Muscle layer of colon (tissue), 2 donors: ENCODE measurements at regions not wholly inside any gene's neighbourhood (a gene's known extent, or its start where the extent isn't known, plus 50 kb on each side); places are given as distances from the start of the nearest gene placed in this dataset.

Source experiments
- H3K27ac ChIP-seq: one replicate; pipeline ENCODE4 v1.7.0; 2013; ENCODE audit warnings: low read depth, mild to moderate bottlenecking, low read length, moderate library complexity
- H3K27me3 ChIP-seq, 2 donors: one replicate each; pipeline ENCODE4 v1.7.0; 2013; ENCODE audit warnings: low read length in 2 of 2, mild to moderate bottlenecking in 2 of 2; ENCODE audit not compliant: insufficient read depth in 2 of 2, control insufficient read depth in 1 of 2
- H3K36me3 ChIP-seq: one replicate; pipeline ENCODE4 v1.7.0; 2013; ENCODE audit warnings: mild to moderate bottlenecking, low read length; ENCODE audit not compliant: insufficient read depth
- H3K4me1 ChIP-seq: one replicate; pipeline ENCODE4 v1.7.0; 2013; ENCODE audit warnings: mild to moderate bottlenecking, low read length; ENCODE audit not compliant: insufficient read depth
- H3K4me3 ChIP-seq, 2 donors: one replicate each; pipeline ENCODE4 v1.7.0; 2013; ENCODE audit warnings: low read length in 2 of 2, low read depth in 1 of 2, mild to moderate bottlenecking in 1 of 2, moderate library complexity in 1 of 2
- H3K9ac ChIP-seq: one replicate; pipeline ENCODE4 v1.7.0; 2013; ENCODE audit warnings: low read length
- H3K9me3 ChIP-seq: one replicate; pipeline ENCODE4 v1.7.0; 2013; ENCODE audit warnings: mild to moderate bottlenecking, low read length
- donor health status: abdominal sarcoma.
- donor health status: Adenocarcinoma of cecum.

DNA sequence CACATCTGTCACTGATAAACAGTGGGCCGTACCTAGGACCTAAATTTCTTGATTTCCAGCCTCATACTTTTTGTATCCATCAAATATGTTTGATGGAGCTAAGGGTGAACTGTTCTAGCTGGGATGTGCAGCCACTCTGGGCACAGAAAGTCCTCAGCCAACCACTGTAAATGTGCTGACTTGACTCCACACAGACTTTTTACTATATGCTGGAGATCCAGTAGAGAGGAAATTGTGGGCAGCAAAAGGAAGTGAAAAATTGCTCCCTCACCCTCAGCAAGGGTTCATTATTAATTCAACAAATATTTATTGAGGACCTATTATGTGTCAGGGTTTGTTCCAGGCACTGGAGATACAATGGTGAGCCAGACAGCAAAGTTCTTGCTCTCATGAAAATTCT lies 54.2 kb upstream of the AMPD3 start:
- Histone ChIP-seq H3K27me3 (no peaks in the 10 kb centered on the region), H3K27ac (no peak overlapping the region)

DNA sequence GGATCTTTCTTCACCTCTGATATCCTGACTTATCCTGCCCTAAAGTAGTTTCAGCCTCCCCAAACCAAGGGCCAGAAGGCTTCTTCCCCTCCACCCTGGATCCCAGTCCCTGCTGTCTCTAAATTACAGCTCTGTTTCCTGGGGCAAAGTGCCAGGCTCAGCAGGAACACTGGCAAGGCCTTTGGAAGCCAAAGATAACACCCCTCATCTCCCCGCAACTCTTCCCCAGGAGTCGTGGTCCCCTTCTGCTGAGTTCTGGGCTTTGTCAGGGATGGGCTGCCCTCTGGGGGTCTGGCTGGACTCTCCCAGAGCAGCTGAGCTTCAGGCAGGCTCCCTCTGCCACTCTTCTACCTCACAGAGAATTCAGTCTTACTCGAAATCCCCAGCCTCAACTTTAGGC lies 53.8 kb upstream of the AMPD3 start:
- H3K9ac ChIP-seq, result no peak overlapping the region
- H3K27ac ChIP-seq, result no peak overlapping the region

More for the DNA sequence above, 54.2 kb upstream of the AMPD3 start:
- H3K4me3 ChIP-seq, result no peak overlapping the region
- no peaks in the 10 kb centered on the region for H3K9me3 ChIP-seq
- no peaks in the 10 kb centered on the region for H3K36me3 ChIP-seq
- no peak overlapping the region for H3K9ac ChIP-seq
- H3K4me1 ChIP-seq, result no peaks in the 10 kb centered on the region

DNA sequence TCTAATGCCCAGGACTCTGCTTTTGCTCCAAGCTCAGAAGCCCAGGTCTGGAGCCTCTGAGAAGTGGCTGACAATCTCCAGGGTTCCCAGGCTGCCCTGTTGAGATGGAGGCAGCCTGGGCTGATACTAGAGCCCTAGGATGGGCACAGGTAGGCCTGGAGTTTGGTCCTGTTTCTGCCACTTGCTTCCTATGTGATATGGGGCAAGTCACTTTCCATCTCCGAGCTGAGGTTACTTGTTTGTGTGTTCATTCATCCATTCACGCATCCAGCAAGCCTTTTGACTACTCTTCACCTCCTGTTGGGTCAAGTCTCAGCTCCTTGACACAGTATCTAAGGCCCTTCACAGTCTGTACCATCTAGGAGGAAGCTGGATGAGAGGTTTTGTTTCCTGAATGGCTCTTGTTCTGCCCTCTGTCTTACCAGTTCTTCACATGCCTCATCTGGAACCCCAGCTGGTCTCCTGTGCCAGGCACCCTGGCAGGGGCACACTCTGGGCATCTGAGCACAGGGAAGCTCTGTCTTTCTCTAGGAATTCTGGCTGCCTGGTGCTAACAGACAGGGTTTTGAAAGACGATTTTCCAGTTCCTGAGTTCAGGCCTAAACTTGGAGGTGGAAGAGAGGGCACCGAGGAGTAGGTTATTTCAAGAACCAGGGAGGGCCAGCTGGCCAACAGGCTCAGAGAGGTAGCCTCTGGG lies 53.2 kb upstream of the AMPD3 start:
- Histone ChIP-seq H3K4me1 (peaks cover 3% of the 10 kb centered on the region), H3K27me3 (no peaks in the 10 kb centered on the region), H3K4me3 (no peak overlapping the region), H3K27ac (peak overlapping the region; percentile 23), H3K9ac (no peak overlapping the region), H3K36me3 (no peaks in the 10 kb centered on the region), H3K9me3 (no peaks in the 10 kb centered on the region)

More for the DNA sequence above, 53.8 kb upstream of the AMPD3 start:
- Histone ChIP-seq H3K9me3 (no peaks in the 10 kb centered on the region), H3K27me3 (no peaks in the 10 kb centered on the region), H3K4me1 (no peaks in the 10 kb centered on the region), H3K4me3 (no peak overlapping the region), H3K36me3 (no peaks in the 10 kb centered on the region)
